ENCODE measurements at regions not wholly inside any gene's neighbourhood (a gene's known extent, or its start where the extent isn't known, plus 50 kb on each side); places are given as distances from the start of the nearest gene placed in this dataset.

DNA sequence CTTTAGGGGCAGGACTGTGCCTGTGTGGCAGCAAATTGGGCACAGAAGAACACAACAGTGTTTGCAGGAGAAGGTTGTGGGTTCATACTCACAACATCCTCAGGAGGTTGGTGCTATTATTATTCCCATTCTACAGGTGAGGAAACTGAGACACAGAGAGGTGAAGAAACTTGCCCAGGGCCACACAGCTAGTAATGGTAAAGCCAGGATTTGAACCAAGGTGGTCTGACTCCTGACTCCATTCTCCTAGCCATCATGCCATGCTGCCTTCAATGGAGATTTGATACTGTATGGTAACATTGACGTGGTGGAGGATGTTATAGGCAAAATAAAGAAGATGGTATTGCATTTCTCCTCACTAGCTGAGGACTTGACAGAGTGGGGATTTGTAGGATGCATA lies 334.2 kb downstream of the RPS6KC1 start:
- intact Hi-C loops (cut with micrococcal nuclease): no loop called here
- H2BK15ac ChIP-seq (ENCODE audit: low read depth, low read length): no peak overlapping the region
- H3K27ac ChIP-seq (ENCODE audit: insufficient read depth, low read length): no peak overlapping the region
- H3K9me1 ChIP-seq (ENCODE audit: insufficient read depth, low read length): no peaks in the 10 kb centered on the region
- no peaks in the 10 kb centered on the region for H3K79me1 ChIP-seq (ENCODE audit: low read depth in 1 of 2, low read length in 2 of 2)
- no peak overlapping the region for H3K4me2 ChIP-seq (ENCODE audit: low read depth, low read length)
- TF ChIP-seq CHD1 (IDR thresholded peaks at IDR 0.05; ENCODE audit: low read depth, low read length) (no peak), FOS (IDR thresholded peaks at IDR 0.05; ENCODE audit: low read depth, low read length) (no peak), RCOR1 (IDR thresholded peaks at IDR 0.05; ENCODE audit: insufficient replicate concordance, low read length) (no peak), CTCF (conservative IDR thresholded peaks at IDR 0.05; ENCODE audit: low read depth, low read length) (no peak), MAFK (IDR thresholded peaks at IDR 0.05; ENCODE audit: low read depth, low read length) (no peak), MXI1 (IDR thresholded peaks at IDR 0.05; ENCODE audit: borderline replicate concordance, low read depth, low read length) (no peak), SMC3 (IDR thresholded peaks at IDR 0.05; ENCODE audit: low read depth, low read length) (no peak)
- TF ChIP-seq, protein P1, sequence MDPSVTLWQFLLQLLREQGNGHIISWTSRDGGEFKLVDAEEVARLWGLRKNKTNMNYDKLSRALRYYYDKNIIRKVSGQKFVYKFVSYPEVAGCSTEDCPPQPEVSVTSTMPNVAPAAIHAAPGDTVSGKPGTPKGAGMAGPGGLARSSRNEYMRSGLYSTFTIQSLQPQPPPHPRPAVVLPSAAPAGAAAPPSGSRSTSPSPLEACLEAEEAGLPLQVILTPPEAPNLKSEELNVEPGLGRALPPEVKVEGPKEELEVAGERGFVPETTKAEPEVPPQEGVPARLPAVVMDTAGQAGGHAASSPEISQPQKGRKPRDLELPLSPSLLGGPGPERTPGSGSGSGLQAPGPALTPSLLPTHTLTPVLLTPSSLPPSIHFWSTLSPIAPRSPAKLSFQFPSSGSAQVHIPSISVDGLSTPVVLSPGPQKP (IDR thresholded peaks at IDR 0.05; ENCODE audit: borderline replicate concordance, low read depth, low read length): no peak
- TF ChIP-seq, protein P2, sequence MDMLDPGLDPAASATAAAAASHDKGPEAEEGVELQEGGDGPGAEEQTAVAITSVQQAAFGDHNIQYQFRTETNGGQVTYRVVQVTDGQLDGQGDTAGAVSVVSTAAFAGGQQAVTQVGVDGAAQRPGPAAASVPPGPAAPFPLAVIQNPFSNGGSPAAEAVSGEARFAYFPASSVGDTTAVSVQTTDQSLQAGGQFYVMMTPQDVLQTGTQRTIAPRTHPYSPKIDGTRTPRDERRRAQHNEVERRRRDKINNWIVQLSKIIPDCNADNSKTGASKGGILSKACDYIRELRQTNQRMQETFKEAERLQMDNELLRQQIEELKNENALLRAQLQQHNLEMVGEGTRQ (IDR thresholded peaks at IDR 0.05; ENCODE audit: low read depth, low read length): no peak
- dilution Hi-C loops (cut with HindIII; ENCODE audit: low sequenced_read_pairs, unreplicated experiment): no loop called here
- CTCF ChIA-PET: no interaction called here
- H2AK5ac ChIP-seq (ENCODE audit: low read depth, low read length): no peak overlapping the region
- no TSS peak for BruUV-seq (replicated peaks)
- H3K4me1 ChIP-seq (ENCODE audit: control insufficient read depth, insufficient read depth, low read length): no peaks in the 10 kb centered on the region
- ATAC-seq (ENCODE audit: low read depth) (no peak), DNase-seq (no peak)
- H4K5ac ChIP-seq (ENCODE audit: low read depth, low read length): no peak overlapping the region
- H2BK20ac ChIP-seq (ENCODE audit: low read depth, low read length): no peak overlapping the region
- H3K14ac ChIP-seq (replicated peaks; ENCODE audit: low read depth, low read length): no peak overlapping the region
- no CpG with 5 or more reads among the region's 1 CpG for WGBS, 2 experiments (ENCODE audit: extremely low coverage in 2 of 2, insufficient read length in 1 of 2)
- H4K20me1 ChIP-seq (ENCODE audit: insufficient read depth, low read length): no peaks in the 10 kb centered on the region
- no peak overlapping the region for H4K8ac ChIP-seq (ENCODE audit: low read depth in 2 of 2, low read length in 2 of 2)
- no peaks in the 10 kb centered on the region for H3K36me3 ChIP-seq (ENCODE audit: control insufficient read depth, insufficient read depth, low read length)
- in situ Hi-C loops (cut with MboI; ENCODE audit: low sequenced_read_pairs): no loop called here
- H3K27me3 ChIP-seq (ENCODE audit: control insufficient read depth, insufficient read depth, low read length): peaks cover 3% of the 10 kb centered on the region; the same call in 1 of the 2 replicates
- H3K56ac ChIP-seq (ENCODE audit: extremely low read depth, insufficient read depth, low read length): no peak overlapping the region
- H3K9me3 ChIP-seq (ENCODE audit: control insufficient read depth, insufficient read depth, low read length): no peaks in the 10 kb centered on the region
- no peak overlapping the region for H4K91ac ChIP-seq (ENCODE audit: insufficient read depth, low read depth, low read length)
- POLR2A ChIA-PET (ENCODE audit: unreplicated experiment): no interaction called here
- no peak overlapping the region for H3K18ac ChIP-seq (ENCODE audit: low read depth, low read length)
- H3K4me3 ChIP-seq (ENCODE audit: insufficient read depth, low read depth, low read length): no peak overlapping the region
- no peak overlapping the region for H2AFZ ChIP-seq (replicated peaks; ENCODE audit: low read length, poor library complexity)
- H3K9ac ChIP-seq (ENCODE audit: low read depth, low read length): no peak overlapping the region
- no peak overlapping the region for H2BK120ac ChIP-seq (ENCODE audit: low read depth, low read length)
- H3K23ac ChIP-seq (ENCODE audit: low read depth, low read length): no peak overlapping the region
- H2AK9ac ChIP-seq (replicated peaks; ENCODE audit: low read depth, low read length, poor library complexity): no peak overlapping the region
- H3K4ac ChIP-seq (ENCODE audit: low read depth, low read length): no peak overlapping the region
- H2BK5ac ChIP-seq (ENCODE audit: low read depth, low read length, poor library complexity, severe bottlenecking): no peak overlapping the region

Measured in IMR-90 (cell line).